TTC549 (cell line): ENCODE measurements at regions not wholly inside any gene's neighbourhood (a gene's known extent, or its start where the extent isn't known, plus 50 kb on each side); places are given as distances from the start of the nearest gene placed in this dataset.
"Not testable (repeated sequence)": the region's sequence is repeated elsewhere in the genome, so short reads cannot be mapped to it uniquely, and the experiment has no call there.

Experiments
- FAIRE-seq: peaks from 2 replicates; lab custom pipeline; 2012; peaks lifted over from hg19 to GRCh38; lab: Jason Lieb, UNC

GRCh38 chr14:84468153-84468552 is 1061.8 kb upstream of the FLRT2 start:
- no peak for FAIRE-seq

- no peak for FAIRE-seq
These were observed 1051.9 kb upstream of the FLRT2 start for GRCh38 chr14:84477996-84478395.

GRCh38 chr14:84482256-84483071 is 1047.5 kb upstream of the FLRT2 start:
- no peak for FAIRE-seq

- FAIRE-seq = no peak
These were observed 1046.9 kb upstream of the FLRT2 start for GRCh38 chr14:84483072-84483420.

- FAIRE-seq = not testable (repeated sequence)
These were observed 1045.7 kb upstream of the FLRT2 start for GRCh38 chr14:84484243-84484642.

GRCh38 chr14:84485036-84485435 is 1044.9 kb upstream of the FLRT2 start:
- no peak for FAIRE-seq

GRCh38 chr14:84490081-84490480 is 1039.9 kb upstream of the FLRT2 start:
- FAIRE-seq = no peak

GRCh38 chr14:84492685-84493084 is 1037.3 kb upstream of the FLRT2 start:
- no peak for FAIRE-seq

- no peak for FAIRE-seq
These were observed 1036.2 kb upstream of the FLRT2 start for GRCh38 chr14:84493779-84494178.

GRCh38 chr14:84496677-84497076 is 1033.3 kb upstream of the FLRT2 start:
- FAIRE-seq = no peak

- FAIRE-seq = not testable (repeated sequence)
These were observed 1017.1 kb upstream of the FLRT2 start for GRCh38 chr14:84512823-84513222.

GRCh38 chr14:84519836-84520235 is 1010.1 kb upstream of the FLRT2 start:
- no peak for FAIRE-seq

- FAIRE-seq = no peak
These were observed 1009.1 kb upstream of the FLRT2 start for GRCh38 chr14:84520711-84521338.

GRCh38 chr14:84523746-84524145 is 1006.2 kb upstream of the FLRT2 start:
- no peak for FAIRE-seq

- no peak for FAIRE-seq
These were observed 1002.2 kb upstream of the FLRT2 start for GRCh38 chr14:84527706-84528105.

GRCh38 chr14:84532016-84532415 is 997.9 kb upstream of the FLRT2 start:
- no peak for FAIRE-seq

GRCh38 chr14:84533181-84533725 is 996.7 kb upstream of the FLRT2 start:
- no peak for FAIRE-seq

GRCh38 chr14:84533791-84534190 is 996.2 kb upstream of the FLRT2 start:
- no peak for FAIRE-seq

GRCh38 chr14:84535484-84535883 is 994.5 kb upstream of the FLRT2 start:
- FAIRE-seq = no peak

- FAIRE-seq = no peak
These were observed 994.0 kb upstream of the FLRT2 start for GRCh38 chr14:84535976-84536375.

GRCh38 chr14:84541018-84541417 is 988.9 kb upstream of the FLRT2 start:
- FAIRE-seq = no peak

- FAIRE-seq = no peak
These were observed 986.1 kb upstream of the FLRT2 start for GRCh38 chr14:84543859-84544258.

GRCh38 chr14:84544486-84545131 is 985.3 kb upstream of the FLRT2 start:
- no peak for FAIRE-seq
